ENCODE measurements at regions not wholly inside any gene's neighbourhood (a gene's known extent, or its start where the extent isn't known, plus 50 kb on each side); places are given as distances from the start of the nearest gene placed in this dataset.

- no peak overlapping the region for H3K56ac ChIP-seq (ENCODE audit: extremely low read depth, insufficient read depth, low read length)
- H3K79me1 ChIP-seq (ENCODE audit: low read depth in 1 of 2, low read length in 2 of 2) = no peaks in the 10 kb centered on the region
- POLR2A ChIA-PET (ENCODE audit: unreplicated experiment) = no interaction called here
- H3K27me3 ChIP-seq (ENCODE audit: control insufficient read depth, insufficient read depth, low read length) = no peaks in the 10 kb centered on the region
- H3K23ac ChIP-seq (ENCODE audit: low read depth, low read length) = no peak overlapping the region
- in situ Hi-C loops (cut with MboI; ENCODE audit: low sequenced_read_pairs) (no loop called here), intact Hi-C loops (cut with micrococcal nuclease) (no loop called here), dilution Hi-C loops (cut with HindIII; ENCODE audit: low sequenced_read_pairs, unreplicated experiment) (no loop called here)
- H2AK9ac ChIP-seq (replicated peaks; ENCODE audit: low read depth, low read length, poor library complexity) = no peak overlapping the region
- no peaks in the 10 kb centered on the region for H3K9me1 ChIP-seq (ENCODE audit: insufficient read depth, low read length)
- H3K36me3 ChIP-seq (ENCODE audit: control insufficient read depth, insufficient read depth, low read length) = no peaks in the 10 kb centered on the region
- no CpG with 5 or more reads among the region's 4 CpGs for WGBS, 2 experiments (ENCODE audit: extremely low coverage in 2 of 2, insufficient read length in 1 of 2)
- H3K14ac ChIP-seq (replicated peaks; ENCODE audit: low read depth, low read length) = no peak overlapping the region
- DNase-seq (no peak), ATAC-seq (ENCODE audit: low read depth) (no peak)
- H2AK5ac ChIP-seq (ENCODE audit: low read depth, low read length) = no peak overlapping the region
- no peak overlapping the region for H3K9ac ChIP-seq (ENCODE audit: low read depth, low read length)
- no peak overlapping the region for H2AFZ ChIP-seq (replicated peaks; ENCODE audit: low read length, poor library complexity)
- H2BK120ac ChIP-seq (ENCODE audit: low read depth, low read length) = no peak overlapping the region
- H3K4me1 ChIP-seq (ENCODE audit: control insufficient read depth, insufficient read depth, low read length) = no peaks in the 10 kb centered on the region
- no peak overlapping the region for H4K5ac ChIP-seq (ENCODE audit: low read depth, low read length)
- H3K4ac ChIP-seq (ENCODE audit: low read depth, low read length) = no peak overlapping the region
- H3K9me3 ChIP-seq (ENCODE audit: control insufficient read depth, insufficient read depth, low read length) = 0 out of 2 replicates have a peak, but pooled peaks cover 4% of the 10 kb centered on the region
- no peak overlapping the region for H3K4me3 ChIP-seq (ENCODE audit: insufficient read depth, low read depth, low read length)
- H4K20me1 ChIP-seq (ENCODE audit: insufficient read depth, low read length) = no peaks in the 10 kb centered on the region
- no peak overlapping the region for H4K91ac ChIP-seq (ENCODE audit: insufficient read depth, low read depth, low read length)
- H2BK15ac ChIP-seq (ENCODE audit: low read depth, low read length) = no peak overlapping the region
- no TSS peak for BruUV-seq (replicated peaks)
- H3K27ac ChIP-seq (ENCODE audit: insufficient read depth, low read length) = no peak overlapping the region
- H2BK20ac ChIP-seq (ENCODE audit: low read depth, low read length) = no peak overlapping the region
- H4K8ac ChIP-seq (ENCODE audit: low read depth in 2 of 2, low read length in 2 of 2) = no peak overlapping the region
- CTCF ChIA-PET = no interaction called here
- H3K4me2 ChIP-seq (ENCODE audit: low read depth, low read length) = no peak overlapping the region
- no peak overlapping the region for H2BK5ac ChIP-seq (ENCODE audit: low read depth, low read length, poor library complexity, severe bottlenecking)
- TF ChIP-seq RAD21 (IDR thresholded peaks at IDR 0.05; ENCODE audit: low read length) = no peak
- no peak for TF ChIP-seq MAFK (IDR thresholded peaks at IDR 0.05; ENCODE audit: low read depth, low read length)
- no peak for TF ChIP-seq RFX5 (IDR thresholded peaks at IDR 0.05; ENCODE audit: low read depth, low read length)
- TF ChIP-seq POLR2A (IDR thresholded peaks at IDR 0.05; ENCODE audit: low read depth, low read length) = no peak
- TF ChIP-seq MAZ (IDR thresholded peaks at IDR 0.05; ENCODE audit: borderline replicate concordance, low read depth, low read length) = no peak
- TF ChIP-seq CHD1 (IDR thresholded peaks at IDR 0.05; ENCODE audit: low read depth, low read length) = no peak
- no peak for TF ChIP-seq FOS (IDR thresholded peaks at IDR 0.05; ENCODE audit: low read depth, low read length)
- no peak for TF ChIP-seq CTCF (conservative IDR thresholded peaks at IDR 0.05; ENCODE audit: low read depth, low read length)
- TF ChIP-seq CEBPB (IDR thresholded peaks at IDR 0.05; ENCODE audit: low read depth, low read length) = no peak
- TF ChIP-seq MXI1 (IDR thresholded peaks at IDR 0.05; ENCODE audit: borderline replicate concordance, low read depth, low read length) = no peak
- no peak for TF ChIP-seq ELK1 (IDR thresholded peaks at IDR 0.05; ENCODE audit: borderline replicate concordance, low read depth, low read length)
- TF ChIP-seq NFE2L2 (IDR thresholded peaks at IDR 0.05; ENCODE audit: low read depth, low read length) = no peak
- TF ChIP-seq SMC3 (IDR thresholded peaks at IDR 0.05; ENCODE audit: low read depth, low read length) = no peak
- no peak for TF ChIP-seq RCOR1 (IDR thresholded peaks at IDR 0.05; ENCODE audit: insufficient replicate concordance, low read length)
- no peak overlapping the region for H3K18ac ChIP-seq (ENCODE audit: low read depth, low read length)
These were observed 481.5 kb upstream of the VSTM2A start for GRCh38 chr7:54060643-54061042.
